ENCODE measurements at regions not wholly inside any gene's neighbourhood (a gene's known extent, or its start where the extent isn't known, plus 50 kb on each side); places are given as distances from the start of the nearest gene placed in this dataset.
A peak's percentile ranks its signal among the peaks of the same experiment; 100 is the strongest.

- H3K27ac ChIP-seq: peak overlapping the region in 1 of 2 donors; percentile 84
- H3K36me3 ChIP-seq: peaks cover 4% of the 10 kb centered on the region
- no peaks in the 10 kb centered on the region for H3K27me3 ChIP-seq
- TF ChIP-seq, protein P1, sequence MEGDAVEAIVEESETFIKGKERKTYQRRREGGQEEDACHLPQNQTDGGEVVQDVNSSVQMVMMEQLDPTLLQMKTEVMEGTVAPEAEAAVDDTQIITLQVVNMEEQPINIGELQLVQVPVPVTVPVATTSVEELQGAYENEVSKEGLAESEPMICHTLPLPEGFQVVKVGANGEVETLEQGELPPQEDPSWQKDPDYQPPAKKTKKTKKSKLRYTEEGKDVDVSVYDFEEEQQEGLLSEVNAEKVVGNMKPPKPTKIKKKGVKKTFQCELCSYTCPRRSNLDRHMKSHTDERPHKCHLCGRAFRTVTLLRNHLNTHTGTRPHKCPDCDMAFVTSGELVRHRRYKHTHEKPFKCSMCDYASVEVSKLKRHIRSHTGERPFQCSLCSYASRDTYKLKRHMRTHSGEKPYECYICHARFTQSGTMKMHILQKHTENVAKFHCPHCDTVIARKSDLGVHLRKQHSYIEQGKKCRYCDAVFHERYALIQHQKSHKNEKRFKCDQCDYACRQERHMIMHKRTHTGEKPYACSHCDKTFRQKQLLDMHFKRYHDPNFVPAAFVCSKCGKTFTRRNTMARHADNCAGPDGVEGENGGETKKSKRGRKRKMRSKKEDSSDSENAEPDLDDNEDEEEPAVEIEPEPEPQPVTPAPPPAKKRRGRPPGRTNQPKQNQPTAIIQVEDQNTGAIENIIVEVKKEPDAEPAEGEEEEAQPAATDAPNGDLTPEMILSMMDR (IDR thresholded peaks at IDR 0.05): no peak
- DNase-seq (ENCODE audit: low spot score): no peak
- H3K4me3 ChIP-seq: no peak overlapping the region
- H3K4me1 ChIP-seq: peaks cover 0 to 53% of the 10 kb centered on the region in 2 donors
- H3K9me3 ChIP-seq: no peaks in the 10 kb centered on the region
These were observed 97.5 kb downstream of the ZNF608 start for GRCh38 chr5:124648902-124649467.

- DNase-seq (ENCODE audit: low spot score): no peak
- no peaks in the 10 kb centered on the region for H3K9me3 ChIP-seq
- peaks cover 12% of the 10 kb centered on the region for H3K36me3 ChIP-seq
- TF ChIP-seq, protein P1 (IDR thresholded peaks at IDR 0.05): no peak
- no peak overlapping the region for H3K4me3 ChIP-seq
- H3K27me3 ChIP-seq: no peaks in the 10 kb centered on the region
- H3K4me1 ChIP-seq: peaks cover 0 to 46% of the 10 kb centered on the region in 2 donors
- peak overlapping the region in 1 of 2 donors; percentile 3 for H3K27ac ChIP-seq
These were observed 99.1 kb downstream of the ZNF608 start for GRCh38 chr5:124647352-124647751.

GRCh38 chr5:124645396-124645795 is 101.0 kb downstream of the ZNF608 start:
- TF ChIP-seq, protein P1 (IDR thresholded peaks at IDR 0.05): no peak
- peaks cover 22% of the 10 kb centered on the region for H3K36me3 ChIP-seq
- DNase-seq (ENCODE audit: low spot score): no peak

DNA sequence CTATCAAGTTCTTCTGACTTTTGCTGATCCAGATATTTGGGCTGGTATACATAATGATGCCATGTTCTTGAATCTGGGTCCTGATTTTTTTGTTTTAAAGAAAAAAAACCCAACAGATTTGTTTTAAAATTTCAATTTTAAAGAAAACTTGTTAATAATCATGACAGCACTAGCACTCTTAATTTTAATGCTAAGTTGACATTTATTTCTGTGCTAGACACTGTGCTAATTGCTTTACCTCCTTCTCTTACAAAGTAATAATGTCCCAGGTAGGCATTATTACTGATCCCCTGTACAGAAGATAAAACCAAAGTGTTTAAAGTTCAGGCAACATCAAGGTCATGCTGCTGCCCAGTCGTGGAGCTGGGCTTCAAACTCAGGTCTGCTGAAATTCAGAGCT is 101.9 kb downstream of the ZNF608 start:
- no peak overlapping the region for H3K4me3 ChIP-seq
- H3K36me3 ChIP-seq: peaks cover 25% of the 10 kb centered on the region
- peaks cover 0 to 30% of the 10 kb centered on the region in 2 donors for H3K4me1 ChIP-seq
- no peaks in the 10 kb centered on the region for H3K9me3 ChIP-seq
- no peak overlapping the region for H3K27ac ChIP-seq
- no peak for DNase-seq (ENCODE audit: low spot score)
- TF ChIP-seq, protein P1 (IDR thresholded peaks at IDR 0.05): no peak
- H3K27me3 ChIP-seq: no peaks in the 10 kb centered on the region

More at GRCh38 chr5:124645396-124645795, 101.0 kb downstream of the ZNF608 start:
- H3K9me3 ChIP-seq: no peaks in the 10 kb centered on the region
- H3K27ac ChIP-seq: no peak overlapping the region
- H3K4me1 ChIP-seq: peaks cover 0 to 38% of the 10 kb centered on the region in 2 donors
- H3K27me3 ChIP-seq: no peaks in the 10 kb centered on the region
- H3K4me3 ChIP-seq: no peak overlapping the region

DNA sequence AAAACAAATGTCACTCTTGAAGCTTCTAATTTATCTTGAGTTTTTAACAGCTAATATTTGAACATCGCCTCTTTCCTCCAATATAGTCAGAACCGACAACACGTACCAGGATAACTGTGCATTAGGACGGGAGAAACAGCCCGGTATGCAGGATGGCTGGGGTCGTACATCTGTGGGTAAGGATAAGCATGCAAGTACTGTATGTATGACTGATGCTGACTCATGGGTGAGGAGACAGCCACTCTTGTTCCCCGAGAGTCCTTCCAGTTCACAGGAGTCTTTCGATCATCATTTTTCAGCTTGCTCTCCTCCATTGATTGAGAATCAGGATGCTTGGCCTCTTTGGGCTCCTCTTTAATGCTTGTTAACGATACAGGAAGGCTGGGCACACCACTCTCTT is 102.3 kb downstream of the ZNF608 start:
- Histone ChIP-seq H3K36me3 (peaks cover 27% of the 10 kb centered on the region), H3K4me3 (no peak overlapping the region), H3K27me3 (no peaks in the 10 kb centered on the region), H3K4me1 (peaks cover 0 to 26% of the 10 kb centered on the region in 2 donors), H3K9me3 (no peaks in the 10 kb centered on the region), H3K27ac (no peak overlapping the region)
- no peak for DNase-seq (ENCODE audit: low spot score)
- TF ChIP-seq, protein P1 (IDR thresholded peaks at IDR 0.05): no peak

- H3K27ac ChIP-seq: no peak overlapping the region
- no peak overlapping the region for H3K4me3 ChIP-seq
- peaks cover 32% of the 10 kb centered on the region for H3K36me3 ChIP-seq
- no peak for DNase-seq (ENCODE audit: low spot score)
- H3K27me3 ChIP-seq: no peaks in the 10 kb centered on the region
- TF ChIP-seq, protein P1 (IDR thresholded peaks at IDR 0.05): no peak
- H3K9me3 ChIP-seq: no peaks in the 10 kb centered on the region
- peaks cover 0 to 18% of the 10 kb centered on the region in 2 donors for H3K4me1 ChIP-seq
These were observed 103.1 kb downstream of the ZNF608 start for GRCh38 chr5:124643336-124643735.
